ENCODE measurements at regions not wholly inside any gene's neighbourhood (a gene's known extent, or its start where the extent isn't known, plus 50 kb on each side); places are given as distances from the start of the nearest gene placed in this dataset.

GRCh38 chr12:65598688-65599087 is 225.6 kb upstream of the HMGA2 start:
- Mint-ChIP-seq H3K4me1 (ENCODE audit: low read depth) (no peaks in the 10 kb centered on the region), H3K27me3 (ENCODE audit: low read depth) (peaks cover 9% of the 10 kb centered on the region), H3K36me3 (ENCODE audit: low read depth) (no peaks in the 10 kb centered on the region), H3K9me3 (no peaks in the 10 kb centered on the region), H3K4me3 (no peak overlapping the region), H3K27ac (no peak overlapping the region)

GRCh38 chr12:65602253-65602609 is 222.1 kb upstream of the HMGA2 start:
- Mint-ChIP-seq H3K36me3 (ENCODE audit: low read depth) (no peaks in the 10 kb centered on the region), H3K4me1 (ENCODE audit: low read depth) (no peaks in the 10 kb centered on the region), H3K27me3 (ENCODE audit: low read depth) (peaks cover 9% of the 10 kb centered on the region), H3K4me3 (no peak overlapping the region), H3K9me3 (no peaks in the 10 kb centered on the region), H3K27ac (no peak overlapping the region)

GRCh38 chr12:65602610-65603295 is 221.5 kb upstream of the HMGA2 start:
- no peaks in the 10 kb centered on the region for H3K4me1 Mint-ChIP-seq (ENCODE audit: low read depth)
- H3K27me3 Mint-ChIP-seq (ENCODE audit: low read depth), result peaks cover 9% of the 10 kb centered on the region
- H3K4me3 Mint-ChIP-seq, result no peak overlapping the region
- no peaks in the 10 kb centered on the region for H3K9me3 Mint-ChIP-seq
- no peaks in the 10 kb centered on the region for H3K36me3 Mint-ChIP-seq (ENCODE audit: low read depth)
- H3K27ac Mint-ChIP-seq, result no peak overlapping the region

GRCh38 chr12:65603438-65604351 is 220.6 kb upstream of the HMGA2 start:
- Mint-ChIP-seq H3K9me3 (no peaks in the 10 kb centered on the region), H3K36me3 (ENCODE audit: low read depth) (no peaks in the 10 kb centered on the region), H3K4me3 (no peak overlapping the region), H3K27me3 (ENCODE audit: low read depth) (peaks cover 5% of the 10 kb centered on the region), H3K27ac (no peak overlapping the region), H3K4me1 (ENCODE audit: low read depth) (no peaks in the 10 kb centered on the region)

- Mint-ChIP-seq H3K36me3 (ENCODE audit: low read depth) (no peaks in the 10 kb centered on the region), H3K4me3 (no peak overlapping the region), H3K27ac (no peak overlapping the region), H3K27me3 (ENCODE audit: low read depth) (peaks cover 5% of the 10 kb centered on the region), H3K9me3 (no peaks in the 10 kb centered on the region), H3K4me1 (ENCODE audit: low read depth) (no peaks in the 10 kb centered on the region)
These were observed 219.3 kb upstream of the HMGA2 start for GRCh38 chr12:65605019-65605418.

- H3K27me3 Mint-ChIP-seq (ENCODE audit: low read depth), result no peaks in the 10 kb centered on the region
- H3K36me3 Mint-ChIP-seq (ENCODE audit: low read depth), result no peaks in the 10 kb centered on the region
- H3K27ac Mint-ChIP-seq, result no peak overlapping the region
- H3K4me1 Mint-ChIP-seq (ENCODE audit: low read depth), result no peaks in the 10 kb centered on the region
- H3K4me3 Mint-ChIP-seq, result no peak overlapping the region
- no peaks in the 10 kb centered on the region for H3K9me3 Mint-ChIP-seq
These were observed 218.1 kb upstream of the HMGA2 start for GRCh38 chr12:65606008-65606766.

GRCh38 chr12:65607401-65607841 is 216.9 kb upstream of the HMGA2 start:
- Mint-ChIP-seq H3K27ac (no peak overlapping the region), H3K4me1 (ENCODE audit: low read depth) (no peaks in the 10 kb centered on the region), H3K9me3 (no peaks in the 10 kb centered on the region), H3K4me3 (no peak overlapping the region), H3K36me3 (ENCODE audit: low read depth) (no peaks in the 10 kb centered on the region), H3K27me3 (ENCODE audit: low read depth) (no peaks in the 10 kb centered on the region)

- Mint-ChIP-seq H3K9me3 (no peaks in the 10 kb centered on the region), H3K27me3 (ENCODE audit: low read depth) (no peaks in the 10 kb centered on the region), H3K4me3 (no peak overlapping the region)
These were observed 215.9 kb upstream of the HMGA2 start for GRCh38 chr12:65608319-65608916.

GRCh38 chr12:65609359-65609771 is 214.9 kb upstream of the HMGA2 start:
- Mint-ChIP-seq H3K27ac (no peak overlapping the region), H3K9me3 (no peaks in the 10 kb centered on the region)

More at GRCh38 chr12:65608319-65608916, 215.9 kb upstream of the HMGA2 start:
- no peaks in the 10 kb centered on the region for H3K4me1 Mint-ChIP-seq (ENCODE audit: low read depth)
- H3K36me3 Mint-ChIP-seq (ENCODE audit: low read depth), result no peaks in the 10 kb centered on the region
- no peak overlapping the region for H3K27ac Mint-ChIP-seq

GRCh38 chr12:65611396-65611795 is 212.9 kb upstream of the HMGA2 start:
- Mint-ChIP-seq H3K9me3 (no peaks in the 10 kb centered on the region), H3K36me3 (ENCODE audit: low read depth) (no peaks in the 10 kb centered on the region), H3K4me1 (ENCODE audit: low read depth) (no peaks in the 10 kb centered on the region), H3K27me3 (ENCODE audit: low read depth) (no peaks in the 10 kb centered on the region), H3K27ac (no peak overlapping the region), H3K4me3 (no peak overlapping the region)

More at GRCh38 chr12:65609359-65609771, 214.9 kb upstream of the HMGA2 start:
- no peaks in the 10 kb centered on the region for H3K36me3 Mint-ChIP-seq (ENCODE audit: low read depth)
- H3K4me3 Mint-ChIP-seq, result no peak overlapping the region
- H3K27me3 Mint-ChIP-seq (ENCODE audit: low read depth), result no peaks in the 10 kb centered on the region
- H3K4me1 Mint-ChIP-seq (ENCODE audit: low read depth), result no peaks in the 10 kb centered on the region

- no peaks in the 10 kb centered on the region for H3K4me1 Mint-ChIP-seq (ENCODE audit: low read depth)
- H3K27ac Mint-ChIP-seq, result no peak overlapping the region
- H3K27me3 Mint-ChIP-seq (ENCODE audit: low read depth), result no peaks in the 10 kb centered on the region
- H3K4me3 Mint-ChIP-seq, result no peak overlapping the region
- H3K9me3 Mint-ChIP-seq, result no peaks in the 10 kb centered on the region
- H3K36me3 Mint-ChIP-seq (ENCODE audit: low read depth), result no peaks in the 10 kb centered on the region
These were observed 211.8 kb upstream of the HMGA2 start for GRCh38 chr12:65612440-65612839.

- Mint-ChIP-seq H3K27me3 (ENCODE audit: low read depth) (no peaks in the 10 kb centered on the region), H3K36me3 (ENCODE audit: low read depth) (no peaks in the 10 kb centered on the region), H3K9me3 (no peaks in the 10 kb centered on the region), H3K4me3 (no peak overlapping the region), H3K27ac (no peak overlapping the region), H3K4me1 (ENCODE audit: low read depth) (no peaks in the 10 kb centered on the region)
These were observed 210.6 kb upstream of the HMGA2 start for GRCh38 chr12:65613692-65614091.

- Mint-ChIP-seq H3K27me3 (ENCODE audit: low read depth) (no peaks in the 10 kb centered on the region), H3K36me3 (ENCODE audit: low read depth) (no peaks in the 10 kb centered on the region), H3K9me3 (no peaks in the 10 kb centered on the region), H3K4me1 (ENCODE audit: low read depth) (no peaks in the 10 kb centered on the region), H3K4me3 (no peak overlapping the region), H3K27ac (no peak overlapping the region)
These were observed 209.9 kb upstream of the HMGA2 start for GRCh38 chr12:65614259-65614889.

- H3K4me3 Mint-ChIP-seq, result no peak overlapping the region
- no peak overlapping the region for H3K27ac Mint-ChIP-seq
- no peaks in the 10 kb centered on the region for H3K27me3 Mint-ChIP-seq (ENCODE audit: low read depth)
- no peaks in the 10 kb centered on the region for H3K9me3 Mint-ChIP-seq
- H3K36me3 Mint-ChIP-seq (ENCODE audit: low read depth), result no peaks in the 10 kb centered on the region
- H3K4me1 Mint-ChIP-seq (ENCODE audit: low read depth), result no peaks in the 10 kb centered on the region
These were observed 209.2 kb upstream of the HMGA2 start for GRCh38 chr12:65615118-65615517.
